Loucy (cell line): ENCODE measurements at regions not wholly inside any gene's neighbourhood (a gene's known extent, or its start where the extent isn't known, plus 50 kb on each side); places are given as distances from the start of the nearest gene placed in this dataset.

Experiments used
- CTCF ChIP-seq: fragments of 200-600 bp; sonication (generic); conservative IDR thresholded peaks from 2 replicates; pipeline ENCODE4 v1.5.1; 2014; ENCODE audit warnings: mild to moderate bottlenecking, antibody characterized with exemption, low read length
- EZH2phosphoT487 ChIP-seq: fragments of 200-600 bp; IDR thresholded peaks from 2 replicates; pipeline ENCODE4 v1.6.1; 2018; ENCODE audit warnings: antibody characterized with exemption, mild to moderate bottlenecking, moderate library complexity, borderline replicate concordance

- TF ChIP-seq CTCF (no peak), EZH2phosphoT487 (no peak)
Measured at GRCh38 chr2:198587741-198588140, 783.3 kb downstream of the PLCL1 start.
